HFFc6 (cell line): ENCODE measurements at regions not wholly inside any gene's neighbourhood (a gene's known extent, or its start where the extent isn't known, plus 50 kb on each side); places are given as distances from the start of the nearest gene placed in this dataset.
A peak's percentile ranks its signal among the peaks of the same experiment; 100 is the strongest.

Experiments
- DNase-seq: peaks from one replicate; pipeline ENCODE4 v3.0.0-alpha.2; 2018
- H3K27ac Mint-ChIP-seq: 2 replicates; pipeline ENCODE4 v1.8.0; 2020; ENCODE audit warnings: mild to moderate bottlenecking, mixed read lengths
- H3K27me3 Mint-ChIP-seq: 2 replicates; pipeline ENCODE4 v1.8.0; 2021; ENCODE audit warnings: mild to moderate bottlenecking, moderate library complexity, mixed read lengths; ENCODE audit not compliant: insufficient read depth
- H3K36me3 Mint-ChIP-seq: 2 replicates; pipeline ENCODE4 v1.8.0; 2021; ENCODE audit warnings: low read depth, mixed read lengths
- H3K4me1 Mint-ChIP-seq: 2 replicates; pipeline ENCODE4 v1.8.0; 2020; ENCODE audit warnings: low read depth, mixed read lengths
- H3K4me3 Mint-ChIP-seq: 2 replicates; pipeline ENCODE4 v1.8.0; 2020; ENCODE audit warnings: mild to moderate bottlenecking, moderate library complexity, mixed read lengths
- H3K9me3 Mint-ChIP-seq: 2 replicates; pipeline ENCODE4 v1.8.0; 2020; ENCODE audit warnings: mild to moderate bottlenecking, mixed read lengths
- CTCF ChIP-seq: fragments of 200-600 bp; sonication (generic); IDR thresholded peaks from 2 replicates; pipeline ENCODE4 v1.5.0; 2021; ENCODE audit warnings: antibody characterized with exemption, mild to moderate bottlenecking

DNA sequence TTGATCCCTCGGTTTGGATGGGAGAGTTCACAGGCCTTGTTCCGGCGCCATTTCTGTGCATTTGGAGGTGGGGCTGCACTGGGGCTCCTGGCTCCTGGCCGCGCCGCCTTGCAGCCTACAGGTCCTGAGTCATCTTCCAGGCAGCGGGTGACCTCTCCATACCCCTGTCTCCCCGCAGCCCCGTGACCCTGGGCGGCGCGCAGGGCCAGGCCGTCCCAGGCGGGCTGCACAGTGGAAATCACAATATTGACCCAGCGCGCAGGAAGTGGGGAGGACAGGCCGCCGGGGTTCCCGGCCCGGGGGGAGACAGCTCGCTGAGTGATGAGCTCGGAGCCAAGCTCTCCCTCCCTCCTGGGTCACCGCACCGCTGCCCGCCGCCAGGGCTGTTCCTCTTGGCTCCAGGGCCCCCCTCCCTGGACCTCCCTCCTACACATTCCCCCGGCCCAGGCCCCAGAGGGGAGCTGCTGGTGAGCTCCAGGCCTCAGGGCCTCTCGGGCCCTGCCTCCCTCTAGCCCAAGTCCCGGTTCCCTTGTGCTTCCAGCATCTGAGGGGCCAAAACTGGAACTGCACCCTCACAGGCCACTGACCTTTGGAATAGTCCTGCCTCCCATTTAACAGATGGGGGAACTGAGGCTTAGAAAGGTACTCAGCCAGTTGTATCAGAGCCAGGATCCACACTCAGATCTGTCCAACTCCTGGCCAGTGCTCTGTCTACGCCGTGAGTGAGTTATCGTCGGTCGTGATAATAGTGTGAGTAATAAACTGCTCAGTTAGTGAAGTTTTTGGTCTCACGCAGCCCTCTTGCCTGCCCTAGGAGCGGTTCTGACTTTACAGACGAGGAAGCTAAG, 142.9 kb upstream of the WNT4 start:
- Mint-ChIP-seq H3K27ac (no peak overlapping the region), H3K4me3 (no peak overlapping the region)

DNA sequence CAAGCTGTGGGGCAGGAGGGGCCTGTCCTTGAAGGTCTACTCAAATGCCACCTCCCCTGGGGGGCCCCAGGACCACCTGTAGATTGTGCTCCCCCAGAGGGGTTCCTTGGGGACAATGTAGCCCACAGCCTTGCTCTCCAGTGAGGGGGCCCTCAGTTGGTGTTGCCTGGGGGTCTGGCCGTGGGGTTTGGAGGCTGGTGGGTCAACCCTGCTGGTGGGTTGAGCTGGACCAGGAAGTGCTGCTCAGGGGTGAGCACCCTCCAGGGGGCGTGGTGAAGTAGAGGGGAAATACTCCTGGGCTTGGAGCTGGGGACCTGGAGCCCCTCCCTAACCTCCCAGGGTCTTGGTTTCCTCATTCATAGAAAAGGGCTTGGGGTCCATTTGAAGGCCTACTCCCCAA, 143.6 kb upstream of the WNT4 start:
- Mint-ChIP-seq H3K27me3 (peaks cover 42% of the 10 kb centered on the region), H3K4me3 (no peak overlapping the region), H3K9me3 (no peaks in the 10 kb centered on the region), H3K36me3 (no peaks in the 10 kb centered on the region), H3K27ac (no peak overlapping the region), H3K4me1 (peaks cover 10% of the 10 kb centered on the region; the same call in 1 of the 2 replicates)
- peak; percentile 18; the same call in 1 of the 2 replicates for TF ChIP-seq CTCF
- DNase-seq, result no peak

More for the DNA sequence above, 142.9 kb upstream of the WNT4 start:
- peaks cover 44% of the 10 kb centered on the region for H3K27me3 Mint-ChIP-seq
- no peak for DNase-seq
- H3K9me3 Mint-ChIP-seq, result no peaks in the 10 kb centered on the region; the same call in 1 of the 2 replicates
- H3K4me1 Mint-ChIP-seq, result peaks cover 10% of the 10 kb centered on the region; the same call in 1 of the 2 replicates
- H3K36me3 Mint-ChIP-seq, result no peaks in the 10 kb centered on the region
- TF ChIP-seq CTCF, result no peak

DNA sequence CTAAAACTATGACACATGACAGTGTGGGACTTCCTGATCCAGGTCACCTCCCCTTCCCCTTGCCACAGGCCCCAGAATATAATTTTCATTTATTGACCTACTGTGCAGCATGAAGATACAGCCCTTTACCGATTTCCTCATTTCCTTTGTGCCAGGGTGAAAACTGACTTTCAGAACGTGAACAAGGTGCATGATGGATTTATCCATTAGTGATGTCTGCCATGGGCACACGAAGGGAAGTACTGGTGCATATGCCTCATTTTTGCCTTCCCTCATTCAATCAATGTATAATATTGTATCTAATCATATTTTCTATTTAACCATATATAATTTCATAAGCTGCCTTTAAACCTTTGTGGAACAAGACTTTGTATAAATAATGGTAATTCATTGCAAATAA, 144.4 kb upstream of the WNT4 start:
- TF ChIP-seq CTCF, result no peak
- H3K36me3 Mint-ChIP-seq, result no peaks in the 10 kb centered on the region
- H3K9me3 Mint-ChIP-seq, result no peaks in the 10 kb centered on the region
- peaks cover 36% of the 10 kb centered on the region for H3K27me3 Mint-ChIP-seq
- H3K4me1 Mint-ChIP-seq, result peaks cover 10% of the 10 kb centered on the region; the same call in 1 of the 2 replicates
- DNase-seq, result no peak
- no peak overlapping the region for H3K4me3 Mint-ChIP-seq
- H3K27ac Mint-ChIP-seq, result no peak overlapping the region

- TF ChIP-seq CTCF, result no peak
- Mint-ChIP-seq H3K4me3 (no peak overlapping the region), H3K36me3 (no peaks in the 10 kb centered on the region)
These were observed 145.1 kb upstream of the WNT4 start for GRCh38 chr1:22287946-22288520.

DNA sequence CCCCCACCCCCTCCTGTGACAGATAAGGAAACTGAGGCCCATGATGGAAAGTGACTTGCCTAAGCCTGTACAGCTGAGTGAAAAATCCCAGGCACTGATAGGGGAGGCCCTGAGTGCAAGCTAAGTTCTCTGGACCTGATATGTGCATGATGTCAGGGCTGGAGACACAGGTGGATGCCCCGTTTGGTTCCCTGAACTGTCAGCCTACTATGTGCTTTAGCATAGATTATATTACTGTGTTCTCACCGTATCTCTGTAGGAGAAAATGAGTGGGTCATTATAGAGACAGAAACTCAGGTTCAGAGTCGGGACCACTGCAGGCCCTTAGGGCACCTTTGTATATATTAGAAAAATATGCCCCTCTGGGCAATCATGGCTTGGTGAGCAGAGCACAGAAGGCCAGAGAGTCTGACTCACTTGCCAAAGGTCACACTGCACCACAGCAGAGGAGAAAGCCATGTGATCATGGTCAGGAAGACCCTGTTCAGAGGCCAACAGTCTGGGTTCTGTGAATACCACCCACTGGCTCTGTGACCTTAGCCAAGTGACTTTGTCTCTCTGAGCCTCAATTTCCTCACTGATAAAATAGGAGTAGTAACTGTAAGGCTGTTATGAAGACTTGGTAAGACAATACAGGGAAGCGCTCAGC, 145.8 kb upstream of the WNT4 start:
- DNase-seq, result no peak
- Mint-ChIP-seq H3K9me3 (no peaks in the 10 kb centered on the region), H3K4me1 (peaks cover 10% of the 10 kb centered on the region; the same call in 1 of the 2 replicates), H3K27me3 (peaks cover 25% of the 10 kb centered on the region), H3K27ac (no peak overlapping the region), H3K4me3 (no peak overlapping the region), H3K36me3 (no peaks in the 10 kb centered on the region)
- no peak for TF ChIP-seq CTCF

More at GRCh38 chr1:22287946-22288520, 145.1 kb upstream of the WNT4 start:
- Mint-ChIP-seq H3K4me1 (peaks cover 10% of the 10 kb centered on the region; the same call in 1 of the 2 replicates), H3K27ac (no peak overlapping the region), H3K9me3 (no peaks in the 10 kb centered on the region), H3K27me3 (peaks cover 28% of the 10 kb centered on the region)
- no peak for DNase-seq
